GM23338 (cell line): ENCODE measurements at regions not wholly inside any gene's neighbourhood (a gene's known extent, or its start where the extent isn't known, plus 50 kb on each side); places are given as distances from the start of the nearest gene placed in this dataset.

Experiments used
- ATAC-seq: fragments of 200-7000 bp; cut with Tn5 transposase; 3 replicates; pipeline ENCODE4 v1.9.1; 2020
- DNase-seq: peaks from one replicate; pipeline ENCODE4 v3.0.0-alpha.2; 2015; ENCODE audit warnings: low spot score
- H2AFZ ChIP-seq: fragments of 200-600 bp; sonication (generic); 2 replicates; pipeline ENCODE4 v1.8.0; 2016; ENCODE audit warnings: antibody characterized with exemption, mild to moderate bottlenecking, moderate library complexity
- H3F3A ChIP-seq: fragments of 200-600 bp; sonication (generic); replicated peaks from 2 replicates; pipeline ENCODE4 v1.8.0; 2017; ENCODE audit warnings: antibody characterized with exemption, mixed run types, low read depth
- H3K27ac ChIP-seq: fragments of 200-600 bp; sonication (generic); 2 replicates; pipeline ENCODE4 v1.6.1; 2016; ENCODE audit warnings: low read depth
- H3K27me3 ChIP-seq: fragments of 200-600 bp; sonication (generic); 2 replicates; pipeline ENCODE4 v1.8.0; 2016; ENCODE audit warnings: mild to moderate bottlenecking, mixed run types, moderate library complexity; ENCODE audit not compliant: insufficient read depth
- H3K36me3 ChIP-seq: fragments of 200-600 bp; sonication (generic); 2 replicates; pipeline ENCODE4 v1.8.0; 2016; ENCODE audit warnings: mild to moderate bottlenecking; ENCODE audit not compliant: insufficient read depth
- H3K4me1 ChIP-seq: fragments of 200-600 bp; sonication (generic); 2 replicates; pipeline ENCODE4 v1.8.0; 2016; ENCODE audit warnings: mild to moderate bottlenecking, moderate library complexity; ENCODE audit not compliant: insufficient read depth
- H3K4me2 ChIP-seq: fragments of 200-600 bp; sonication (generic); 2 replicates; pipeline ENCODE4 v1.7.1; 2017; ENCODE audit warnings: mixed run types
- H3K4me3 ChIP-seq: fragments of 200-600 bp; sonication (generic); 2 replicates; pipeline ENCODE4 v1.6.1; 2016; ENCODE audit warnings: mixed run types
- H3K79me2 ChIP-seq: fragments of 200-600 bp; sonication (generic); replicated peaks from 2 replicates; pipeline ENCODE4 v1.8.0; 2017; ENCODE audit warnings: mild to moderate bottlenecking; ENCODE audit not compliant: insufficient read depth
- H3K9me2 ChIP-seq: fragments of 200-600 bp; sonication (generic); 2 replicates; pipeline ENCODE4 v1.8.0; 2017; ENCODE audit not compliant: insufficient read depth
- H4K20me1 ChIP-seq: fragments of 200-600 bp; sonication (generic); replicated peaks from 2 replicates; pipeline ENCODE4 v1.8.0; 2017; ENCODE audit warnings: mild to moderate bottlenecking; ENCODE audit not compliant: insufficient read depth
- H3K27ac Mint-ChIP-seq: 2 replicates; pipeline ENCODE4 v1.8.0; 2020; ENCODE audit warnings: inconsistent platforms, mild to moderate bottlenecking, moderate library complexity, mixed read lengths
- H3K27me3 Mint-ChIP-seq: 3 replicates; pipeline ENCODE4 v1.8.0; 2022; ENCODE audit warnings: low read depth, mild to moderate bottlenecking, moderate library complexity, mixed read lengths, inconsistent platforms; ENCODE audit not compliant: insufficient read depth, poor library complexity
- H3K36me3 Mint-ChIP-seq: 3 replicates; pipeline ENCODE4 v1.8.0; 2021; ENCODE audit warnings: low read depth, mild to moderate bottlenecking, inconsistent platforms, moderate library complexity, mixed read lengths
- H3K4me1 Mint-ChIP-seq: 3 replicates; pipeline ENCODE4 v1.8.0; 2020; ENCODE audit warnings: mild to moderate bottlenecking, inconsistent platforms, mixed read lengths
- H3K4me3 Mint-ChIP-seq: 3 replicates; pipeline ENCODE4 v1.8.0; 2021; ENCODE audit warnings: moderate library complexity, mild to moderate bottlenecking, inconsistent platforms, mixed read lengths
- H3K9me3 Mint-ChIP-seq: 3 replicates; pipeline ENCODE4 v1.8.0; 2020; ENCODE audit warnings: moderate library complexity, mild to moderate bottlenecking, inconsistent platforms, mixed read lengths
- CREB1 ChIP-seq: fragments of 250-450 bp; sonication (Bioruptor Pico); IDR thresholded peaks from 2 replicates; pipeline ENCODE4 v1.5.0; 2020; ENCODE audit warnings: low read depth, mild to moderate bottlenecking, moderate library complexity
- CTCF ChIP-seq, 2 experiments: fragments of 200-600 bp in 1 of 2; sonication (generic) in 1 of 2; conservative IDR thresholded peaks; 2 replicates each; pipeline versions ENCODE4 v1.5.1 to v1.6.1; 2016 to 2017; ENCODE audit warnings: antibody characterized with exemption in 2 of 2, low read depth in 2 of 2, mild to moderate bottlenecking in 2 of 2, moderate library complexity in 1 of 2
- ETS1 ChIP-seq: IDR thresholded peaks from 2 replicates; pipeline ENCODE4 v1.6.1; 2016; ENCODE audit warnings: antibody characterized with exemption
- EZH2 ChIP-seq: fragments of 200-600 bp; sonication (generic); IDR thresholded peaks from one replicate; pipeline ENCODE4 v1.8.0; 2017; ENCODE audit warnings: antibody characterized with exemption, mild to moderate bottlenecking, low read depth; ENCODE audit not compliant: unreplicated experiment
- EZH2phosphoT487 ChIP-seq: fragments of 200-600 bp; sonication (generic); IDR thresholded peaks from one replicate; pipeline ENCODE4 v1.8.1; 2018; ENCODE audit warnings: antibody characterized with exemption; ENCODE audit not compliant: unreplicated experiment
- JUNB ChIP-seq: IDR thresholded peaks from one replicate; pipeline ENCODE4 v1.6.1; 2016; ENCODE audit warnings: antibody characterized with exemption; ENCODE audit not compliant: unreplicated experiment
- NANOG ChIP-seq: IDR thresholded peaks from 2 replicates; pipeline ENCODE4 v1.6.1; 2016; ENCODE audit warnings: antibody characterized with exemption, borderline replicate concordance
- POLR2AphosphoS5 ChIP-seq: IDR thresholded peaks from 2 replicates; pipeline ENCODE4 v1.6.1; 2016; ENCODE audit warnings: antibody characterized with exemption, low read depth
- STAT1 ChIP-seq: IDR thresholded peaks from one replicate; pipeline ENCODE4 v1.6.1; 2016; ENCODE audit warnings: antibody characterized with exemption; ENCODE audit not compliant: unreplicated experiment
- ZNF114 ChIP-seq: fragments of 250-450 bp; sonication (Bioruptor Pico); IDR thresholded peaks from 2 replicates; pipeline ENCODE4 v1.5.0; 2020; ENCODE audit warnings: mild to moderate bottlenecking, moderate library complexity
- ZNF331 ChIP-seq: fragments of 250-450 bp; sonication (Bioruptor Pico); IDR thresholded peaks from 2 replicates; pipeline ENCODE4 v1.5.0; 2020; ENCODE audit warnings: low read depth, mild to moderate bottlenecking, moderate library complexity
- ZNF462 ChIP-seq: fragments of 250-450 bp; sonication (Bioruptor Pico); IDR thresholded peaks from 2 replicates; pipeline ENCODE4 v1.5.0; 2020; ENCODE audit warnings: mild to moderate bottlenecking, moderate library complexity

GRCh38 chr10:128855618-128856428 is 611.2 kb upstream of the MGMT start:
- Histone ChIP-seq H3K79me2 (no peaks in the 10 kb centered on the region), H3K36me3 (no peaks in the 10 kb centered on the region), H3K27ac (no peak overlapping the region), H3K27me3 (no peaks in the 10 kb centered on the region), H3K4me2 (no peak overlapping the region), H4K20me1 (no peaks in the 10 kb centered on the region), H3K4me1 (0 out of 2 replicates have a peak, but pooled peaks cover 4% of the 10 kb centered on the region), H3K4me3 (no peak overlapping the region), H3K9me2 (0 out of 2 replicates have a peak, but pooled peaks cover 6% of the 10 kb centered on the region), H3F3A (no peaks in the 10 kb centered on the region), H2AFZ (no peak overlapping the region)
- H3K27ac Mint-ChIP-seq = no peak overlapping the region
- no peaks in the 10 kb centered on the region; the same call in 2 of the 3 replicates for H3K36me3 Mint-ChIP-seq
- peaks cover 2% of the 10 kb centered on the region for H3K27me3 Mint-ChIP-seq
- H3K4me3 Mint-ChIP-seq = no peak overlapping the region
- no peaks in the 10 kb centered on the region; the same call in 2 of the 3 replicates for H3K9me3 Mint-ChIP-seq
- DNase-seq (no peak), ATAC-seq (no peak)
- TF ChIP-seq ETS1 (no peak), STAT1 (no peak), JUNB (no peak), CREB1 (CRISPR knock-in tag) (no peak), ZNF462 (CRISPR knock-in tag) (no peak), NANOG (no peak), ZNF331 (no peak), ZNF114 (no peak), POLR2AphosphoS5 (no peak), EZH2 (no peak), CTCF (conservative IDR thresholded peaks at IDR 0.05; ENCODE audit: low read depth in 2 of 2) (no peak), EZH2phosphoT487 (no peak)
- peaks cover 16% of the 10 kb centered on the region for H3K4me1 Mint-ChIP-seq
